DMS 273 treated with DMSO at 0.1 percent for 48 hours (cell line): ENCODE measurements at regions not wholly inside any gene's neighbourhood (a gene's known extent, or its start where the extent isn't known, plus 50 kb on each side); places are given as distances from the start of the nearest gene placed in this dataset.
"Not testable (repeated sequence)": the region's sequence is repeated elsewhere in the genome, so short reads cannot be mapped to it uniquely, and the experiment has no call there.

ENCODE experiments used
- DNase-seq: peaks from one replicate; lab custom pipeline; 2025; lab: John Stamatoyannopoulos, UW

DNA sequence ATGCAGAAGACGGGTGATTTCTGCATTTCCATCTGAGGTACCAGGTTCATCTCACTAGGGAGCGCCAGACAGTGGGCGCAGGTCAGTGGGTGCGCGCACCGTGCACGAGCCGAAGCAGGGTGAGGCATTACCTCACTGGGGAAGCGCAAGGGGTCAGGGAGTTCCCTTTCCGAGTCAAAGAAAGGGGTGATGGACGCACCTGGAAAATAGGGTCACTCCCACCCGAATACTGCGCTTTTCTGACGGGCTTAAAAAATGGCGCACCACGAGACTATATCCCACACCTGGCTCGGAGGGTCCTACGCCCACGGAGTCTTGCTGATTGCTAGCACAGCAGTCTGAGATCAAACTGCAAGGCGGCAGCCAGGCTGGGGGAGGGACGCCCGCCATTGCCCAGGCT, 1246.0 kb upstream of the PABPC4L start:
- not testable (repeated sequence) for DNase-seq

- DNase-seq = no peak
Observed at GRCh38 chr4:135434936-135435335, 1233.3 kb upstream of the PABPC4L start.

DNA sequence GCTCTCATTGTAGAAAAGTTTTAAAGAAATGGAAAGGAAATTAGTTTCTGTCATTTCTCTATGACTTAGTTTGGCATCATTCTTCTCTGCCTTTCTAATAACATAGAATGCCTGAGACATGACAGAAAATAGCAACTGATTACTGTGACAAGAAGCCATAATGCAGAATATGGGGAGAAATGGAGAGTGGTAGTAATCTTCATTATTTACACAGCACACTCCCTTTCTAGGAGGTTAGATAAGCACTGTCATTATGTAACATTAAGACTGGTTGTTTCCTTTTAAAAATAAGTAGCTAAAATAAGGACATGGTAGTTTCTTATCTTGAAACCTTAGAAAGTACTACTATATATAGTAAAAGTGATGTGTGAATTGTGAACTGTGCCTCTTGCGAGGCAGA, 1227.9 kb upstream of the PABPC4L start:
- DNase-seq = no peak

GRCh38 chr4:135418353-135418752, 1216.8 kb upstream of the PABPC4L start:
- DNase-seq = no peak

DNA sequence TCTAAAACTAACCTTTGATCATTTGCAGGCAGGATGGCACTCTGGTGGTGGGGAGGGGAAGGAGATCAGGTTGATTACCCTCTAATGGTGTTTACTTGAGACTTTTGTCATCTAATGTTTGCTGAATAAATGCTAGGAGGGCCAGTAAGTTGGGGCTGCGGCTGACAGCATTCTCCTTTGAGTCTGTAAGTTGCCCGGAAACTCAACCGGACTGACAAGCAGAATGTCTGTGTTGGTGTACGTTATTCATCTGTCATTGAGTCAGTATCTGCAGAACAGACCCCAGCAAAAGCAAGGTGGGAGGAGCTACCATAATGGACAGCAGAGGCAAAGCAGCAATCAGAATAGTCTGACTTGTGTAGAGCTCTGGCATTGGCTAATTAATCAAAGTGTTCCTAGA, 1210.6 kb upstream of the PABPC4L start:
- no peak for DNase-seq

- DNase-seq = no peak
Observed at GRCh38 chr4:135411251-135411650, 1209.7 kb upstream of the PABPC4L start.

GRCh38 chr4:135409261-135409660, 1207.7 kb upstream of the PABPC4L start:
- DNase-seq = not testable (repeated sequence)

DNA sequence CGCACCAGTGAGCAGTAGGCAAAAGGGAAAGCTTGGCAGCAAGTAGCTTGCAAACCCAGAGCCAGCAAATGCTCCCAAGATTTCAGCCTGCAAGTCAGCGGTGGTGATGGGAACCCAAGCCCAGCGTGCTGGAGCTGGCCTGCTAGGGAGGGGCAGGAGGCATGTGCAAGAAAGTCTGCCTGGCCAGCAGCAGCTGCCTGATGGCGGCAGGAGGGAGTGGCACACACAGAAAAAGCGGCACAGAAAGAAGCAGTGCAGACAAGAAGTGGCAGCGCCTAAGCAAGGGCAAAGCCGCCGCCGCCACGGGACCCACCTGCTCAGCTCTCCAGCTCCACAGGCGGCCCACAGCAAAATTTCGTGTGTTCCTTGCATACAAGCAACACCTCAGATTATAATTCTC, 1206.5 kb upstream of the PABPC4L start:
- no peak for DNase-seq

- not testable (repeated sequence) for DNase-seq
Observed at GRCh38 chr4:135406597-135406996, 1205.0 kb upstream of the PABPC4L start.

GRCh38 chr4:135385830-135386581, 1184.4 kb upstream of the PABPC4L start:
- DNase-seq = no peak

DNA sequence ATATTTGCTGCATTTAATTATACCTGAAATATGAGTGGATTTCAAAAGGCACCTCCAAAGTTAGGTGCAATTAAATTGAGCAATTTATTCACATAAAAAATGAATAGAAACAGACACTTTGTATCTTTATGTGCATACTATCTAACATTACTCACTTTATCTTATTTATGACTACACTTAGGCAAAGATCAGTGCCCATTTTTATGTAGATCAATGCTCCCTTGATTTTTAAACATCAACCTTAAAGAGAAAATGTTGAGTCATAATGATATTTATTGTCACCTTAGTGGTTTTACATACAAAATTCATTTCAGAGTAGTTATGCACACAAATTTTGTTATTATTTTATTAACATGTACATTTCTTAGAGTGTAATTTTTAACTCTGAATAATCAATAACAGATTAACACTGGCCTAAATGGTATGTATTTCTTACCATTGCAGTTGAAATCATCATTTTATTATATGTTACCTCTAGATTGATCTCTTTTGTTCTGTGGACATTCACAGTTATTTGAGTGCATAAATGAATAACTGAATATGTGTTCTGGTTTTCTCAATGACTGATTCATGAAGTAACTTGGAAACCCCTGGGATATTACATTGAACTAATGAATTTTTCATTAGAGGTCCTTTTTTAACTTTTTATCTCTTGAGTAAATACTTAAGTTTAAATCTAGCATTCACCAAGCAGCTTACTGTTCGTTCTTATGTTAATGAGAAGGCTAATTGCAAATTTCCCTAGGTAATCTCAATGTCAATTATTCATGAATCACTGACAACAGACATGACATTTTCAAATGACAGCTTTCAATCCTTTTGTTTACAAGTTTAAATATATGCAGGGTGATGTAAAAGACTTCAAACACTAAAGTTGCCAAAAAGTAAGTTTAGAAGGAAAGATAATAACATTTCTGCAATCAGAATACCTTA, 1182.0 kb upstream of the PABPC4L start:
- no peak for DNase-seq

- no peak for DNase-seq
Observed at GRCh38 chr4:135382280-135382959, 1180.8 kb upstream of the PABPC4L start.

- DNase-seq = no peak
Observed at GRCh38 chr4:135372131-135372530, 1170.5 kb upstream of the PABPC4L start.

DNA sequence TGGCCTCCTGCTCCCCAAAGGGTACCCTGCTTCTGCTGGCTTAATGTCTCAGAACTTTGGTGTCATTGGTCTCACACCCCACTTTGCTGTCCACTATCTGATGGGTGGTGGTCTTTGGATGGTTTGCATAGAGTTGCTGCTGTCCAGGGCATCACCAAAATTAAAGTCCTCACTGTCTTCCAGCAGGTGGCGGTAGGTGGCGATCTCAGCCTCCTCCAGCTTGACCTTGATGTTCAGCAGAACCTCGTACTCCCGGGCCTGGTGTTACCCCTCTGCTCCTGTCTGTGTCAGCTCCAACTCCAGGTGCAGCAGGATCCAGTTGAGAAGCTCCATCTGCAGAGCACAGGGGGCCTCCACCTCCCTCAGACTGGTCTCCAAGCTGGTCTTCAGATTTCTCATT, 1169.5 kb upstream of the PABPC4L start:
- DNase-seq = no peak

DNA sequence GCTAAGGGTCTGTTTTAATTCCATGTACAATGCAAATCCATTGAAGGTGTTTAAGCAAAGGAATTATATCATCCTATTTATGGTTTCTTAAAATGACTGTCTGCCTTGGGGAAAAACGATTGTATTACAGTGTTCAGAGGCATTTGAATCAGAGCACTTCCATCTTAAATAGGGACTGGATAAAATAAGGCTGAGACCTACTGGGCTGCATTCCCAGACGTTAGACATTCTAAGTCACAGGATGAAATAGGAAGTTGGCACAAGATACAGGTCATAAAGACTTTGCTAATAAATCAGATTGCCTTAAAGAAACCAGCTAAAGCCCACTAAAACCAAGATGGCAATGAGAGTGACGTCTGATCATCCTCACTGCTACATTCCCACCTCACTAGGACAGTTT, 1167.2 kb upstream of the PABPC4L start:
- no peak for DNase-seq

DNA sequence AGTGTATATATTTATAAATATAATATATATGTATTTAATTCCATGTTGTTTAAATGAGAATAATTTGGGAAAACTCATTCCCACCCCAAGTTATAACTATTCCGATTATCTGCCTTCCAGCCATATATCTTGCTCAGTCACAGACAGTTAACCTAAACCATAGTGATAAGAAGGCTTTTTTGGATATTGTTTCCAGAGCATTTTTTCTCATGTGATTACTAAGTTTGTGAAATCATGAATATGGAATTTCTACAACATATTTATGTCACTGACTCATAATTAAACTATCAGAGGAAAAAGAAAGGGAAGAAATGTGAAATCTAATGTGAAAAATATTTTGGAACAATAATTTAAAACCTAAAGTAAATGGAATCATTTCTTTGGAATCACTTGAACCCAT, 1163.5 kb upstream of the PABPC4L start:
- no peak for DNase-seq

- no peak for DNase-seq
Observed at GRCh38 chr4:135359128-135359527, 1157.5 kb upstream of the PABPC4L start.

DNA sequence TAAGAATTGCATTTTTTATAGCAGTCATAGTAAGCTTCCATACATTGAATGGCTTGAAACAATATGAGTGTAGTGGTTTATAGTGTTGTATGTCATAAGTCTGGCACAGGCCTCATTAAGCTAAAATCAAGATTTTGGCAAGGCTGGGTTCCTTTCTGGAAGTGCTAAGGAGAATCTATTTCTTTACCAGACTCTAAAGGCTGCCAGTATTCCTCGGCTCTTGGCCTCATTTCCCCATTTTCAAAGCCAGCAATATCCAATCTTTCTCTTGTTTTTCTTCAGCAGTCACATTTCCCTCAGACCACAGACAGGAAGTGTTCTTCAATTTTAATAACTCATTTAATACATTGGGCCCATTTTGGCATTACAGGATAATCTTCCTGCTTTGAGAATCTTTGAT, 1155.5 kb upstream of the PABPC4L start:
- no peak for DNase-seq

- no peak for DNase-seq
Observed at GRCh38 chr4:135354876-135355275, 1153.3 kb upstream of the PABPC4L start.

DNA sequence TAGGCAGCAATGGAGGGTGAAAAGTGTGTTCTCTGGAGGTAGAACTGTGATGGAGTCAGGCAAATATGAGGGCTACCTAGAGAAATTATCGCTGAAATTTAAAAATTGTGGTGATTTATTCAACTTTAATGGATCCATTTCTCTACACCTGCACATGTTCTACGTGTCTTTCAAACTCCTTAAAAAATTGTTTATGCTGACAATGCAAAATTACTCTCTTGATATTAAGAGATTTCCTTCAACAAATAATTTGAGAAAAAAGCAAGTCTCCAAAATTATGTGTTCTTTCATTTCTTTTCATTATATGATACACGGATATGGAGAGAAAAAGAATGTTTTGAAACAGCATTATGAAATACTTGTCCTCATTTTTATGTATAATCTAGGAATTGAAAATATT, 1151.4 kb upstream of the PABPC4L start:
- DNase-seq = no peak

DNA sequence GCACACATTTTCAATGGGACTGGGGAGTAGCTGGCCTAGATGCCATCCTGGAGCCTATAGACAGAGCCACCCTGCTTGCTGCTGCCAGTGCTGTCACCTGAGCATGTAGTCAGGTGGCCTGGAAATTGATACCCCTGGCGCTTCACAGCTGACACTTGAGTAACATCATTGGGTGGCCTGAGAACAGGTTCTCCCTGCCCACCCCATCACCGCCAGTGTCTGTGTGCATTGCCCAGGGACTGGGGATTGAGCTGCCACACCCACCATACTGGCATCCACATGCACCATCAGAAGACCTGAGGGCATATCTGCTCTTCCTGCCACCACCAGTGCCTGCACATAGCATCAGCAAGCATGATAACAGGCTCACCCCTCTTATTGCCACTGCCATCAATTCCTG, 1142.9 kb upstream of the PABPC4L start:
- no peak for DNase-seq

GRCh38 chr4:135338181-135338580, 1136.6 kb upstream of the PABPC4L start:
- DNase-seq = no peak

DNA sequence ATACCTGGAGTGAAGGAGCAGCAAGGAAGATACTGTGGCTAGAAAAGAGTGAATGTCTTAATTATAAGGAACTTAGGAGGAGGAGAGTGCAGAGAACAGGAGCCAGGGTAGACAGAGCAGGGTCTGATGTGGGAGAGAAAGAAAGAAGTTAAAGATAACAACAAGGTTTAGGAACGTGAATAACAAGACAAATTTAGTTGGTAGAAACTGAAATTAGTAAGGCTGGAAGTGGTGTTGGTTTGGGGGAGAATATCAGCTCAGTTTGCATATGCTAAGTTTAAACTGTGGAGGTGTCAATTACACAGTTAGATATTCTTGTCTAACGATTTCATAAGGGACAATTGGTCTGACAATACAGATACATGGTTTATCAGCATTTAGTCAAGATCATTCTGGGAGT, 1123.7 kb upstream of the PABPC4L start:
- DNase-seq = no peak
